ENCODE measurements at regions not wholly inside any gene's neighbourhood (a gene's known extent, or its start where the extent isn't known, plus 50 kb on each side); places are given as distances from the start of the nearest gene placed in this dataset.

DNA sequence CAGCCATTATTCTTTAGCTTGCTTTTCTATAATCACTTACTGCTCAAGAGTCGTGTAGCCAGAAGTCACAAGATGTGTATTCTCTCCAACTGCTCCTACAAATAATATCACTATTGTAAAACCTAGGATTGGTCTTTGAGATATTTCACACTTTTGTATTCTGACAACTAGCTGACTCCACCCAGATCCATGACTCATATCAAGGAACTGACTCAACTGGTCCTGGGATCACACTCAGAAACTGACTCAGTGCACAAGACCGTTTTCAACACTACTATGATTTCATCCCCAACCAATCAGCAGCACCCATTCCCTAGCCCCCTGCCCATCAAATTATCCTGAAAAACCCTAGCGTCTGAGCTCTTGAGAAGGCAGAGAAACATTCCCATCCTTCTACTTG lies 56.5 kb upstream of the ORC5 start:
- DNase-seq (ENCODE audit: low spot score): no peak
- Histone ChIP-seq H3K4me2 (no peak overlapping the region), H3K9me3 (ENCODE audit: low read depth) (peaks cover 11% of the 10 kb centered on the region), H3K36me3 (no peaks in the 10 kb centered on the region), H2AFZ (replicated peaks) (no peak overlapping the region), H3F3A (ENCODE audit: low read depth) (no peaks in the 10 kb centered on the region), H3K4me3 (no peak overlapping the region), H3K27me3 (no peaks in the 10 kb centered on the region), H3K79me2 (ENCODE audit: low read depth) (no peaks in the 10 kb centered on the region), H4K20me1 (ENCODE audit: low read depth) (no peaks in the 10 kb centered on the region), H3K4me1 (no peaks in the 10 kb centered on the region), H3K9ac (no peak overlapping the region), H3K27ac (no peak overlapping the region)
- no peaks in the 10 kb centered on the region for H3K36me3 Mint-ChIP-seq
- H3K9me3 Mint-ChIP-seq: peaks cover 14% of the 10 kb centered on the region
- H3K4me3 Mint-ChIP-seq: no peak overlapping the region
- no peak overlapping the region for H3K27ac Mint-ChIP-seq
- no peaks in the 10 kb centered on the region for H3K4me1 Mint-ChIP-seq
- TF ChIP-seq, protein P1, sequence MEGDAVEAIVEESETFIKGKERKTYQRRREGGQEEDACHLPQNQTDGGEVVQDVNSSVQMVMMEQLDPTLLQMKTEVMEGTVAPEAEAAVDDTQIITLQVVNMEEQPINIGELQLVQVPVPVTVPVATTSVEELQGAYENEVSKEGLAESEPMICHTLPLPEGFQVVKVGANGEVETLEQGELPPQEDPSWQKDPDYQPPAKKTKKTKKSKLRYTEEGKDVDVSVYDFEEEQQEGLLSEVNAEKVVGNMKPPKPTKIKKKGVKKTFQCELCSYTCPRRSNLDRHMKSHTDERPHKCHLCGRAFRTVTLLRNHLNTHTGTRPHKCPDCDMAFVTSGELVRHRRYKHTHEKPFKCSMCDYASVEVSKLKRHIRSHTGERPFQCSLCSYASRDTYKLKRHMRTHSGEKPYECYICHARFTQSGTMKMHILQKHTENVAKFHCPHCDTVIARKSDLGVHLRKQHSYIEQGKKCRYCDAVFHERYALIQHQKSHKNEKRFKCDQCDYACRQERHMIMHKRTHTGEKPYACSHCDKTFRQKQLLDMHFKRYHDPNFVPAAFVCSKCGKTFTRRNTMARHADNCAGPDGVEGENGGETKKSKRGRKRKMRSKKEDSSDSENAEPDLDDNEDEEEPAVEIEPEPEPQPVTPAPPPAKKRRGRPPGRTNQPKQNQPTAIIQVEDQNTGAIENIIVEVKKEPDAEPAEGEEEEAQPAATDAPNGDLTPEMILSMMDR (IDR thresholded peaks at IDR 0.05): no peak
- TF ChIP-seq EZH2 (IDR thresholded peaks at IDR 0.05) (no peak), EZH2phosphoT487 (IDR thresholded peaks at IDR 0.05) (no peak)
- peaks cover 2% of the 10 kb centered on the region for H3K27me3 Mint-ChIP-seq (ENCODE audit: insufficient read depth, low read depth)

DNA sequence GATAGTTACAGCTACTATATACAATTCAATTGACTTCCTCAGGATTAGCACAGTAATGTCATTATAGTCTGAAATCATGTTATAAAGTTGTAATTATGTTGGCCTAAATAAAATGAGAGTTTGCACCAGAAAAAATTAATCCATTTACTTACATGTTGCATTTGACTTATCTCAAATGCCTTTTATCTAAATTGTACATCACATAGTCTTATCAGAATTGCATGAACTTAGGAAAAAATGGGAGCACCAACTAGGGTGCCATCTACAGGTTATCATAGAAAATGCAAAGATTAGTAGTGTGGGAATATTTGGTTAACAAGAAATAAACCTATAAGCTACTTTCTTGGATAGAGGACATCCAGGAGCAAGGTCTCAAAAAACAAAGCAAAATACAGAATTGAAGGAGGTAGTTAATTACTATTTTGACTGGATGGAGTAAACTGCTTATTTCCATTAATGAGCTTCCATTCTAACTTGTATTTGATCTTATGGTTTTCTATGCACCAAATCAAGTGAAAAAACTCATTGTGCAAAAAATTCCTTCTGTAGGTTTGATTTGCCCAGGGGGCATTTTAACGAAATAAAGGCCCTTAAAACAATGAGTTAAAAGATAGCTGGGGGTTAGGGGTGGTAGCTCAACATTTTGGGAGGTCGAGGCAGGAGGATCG lies 60.0 kb upstream of the ORC5 start:
- Mint-ChIP-seq H3K36me3 (no peaks in the 10 kb centered on the region), H3K9me3 (peaks cover 14% of the 10 kb centered on the region), H3K4me1 (no peaks in the 10 kb centered on the region), H3K27ac (no peak overlapping the region), H3K4me3 (no peak overlapping the region), H3K27me3 (ENCODE audit: insufficient read depth, low read depth) (peaks cover 5% of the 10 kb centered on the region)
- H4K20me1 ChIP-seq (ENCODE audit: low read depth): no peaks in the 10 kb centered on the region
- no peaks in the 10 kb centered on the region for H3K79me2 ChIP-seq (ENCODE audit: low read depth)
- no peaks in the 10 kb centered on the region for H3K4me1 ChIP-seq
- DNase-seq (ENCODE audit: low spot score): no peak
- H3F3A ChIP-seq (ENCODE audit: low read depth): no peaks in the 10 kb centered on the region
- no peak overlapping the region for H3K27ac ChIP-seq
- TF ChIP-seq, protein P1 (IDR thresholded peaks at IDR 0.05): peak; percentile 46
- no peak for TF ChIP-seq EZH2phosphoT487 (IDR thresholded peaks at IDR 0.05)
- no peaks in the 10 kb centered on the region for H3K27me3 ChIP-seq
- no peak overlapping the region for H3K9ac ChIP-seq
- H3K36me3 ChIP-seq: no peaks in the 10 kb centered on the region
- H3K4me3 ChIP-seq: no peak overlapping the region
- peaks cover 9% of the 10 kb centered on the region for H3K9me3 ChIP-seq (ENCODE audit: low read depth)
- H3K4me2 ChIP-seq: no peak overlapping the region
- H2AFZ ChIP-seq (replicated peaks): no peak overlapping the region

DNA sequence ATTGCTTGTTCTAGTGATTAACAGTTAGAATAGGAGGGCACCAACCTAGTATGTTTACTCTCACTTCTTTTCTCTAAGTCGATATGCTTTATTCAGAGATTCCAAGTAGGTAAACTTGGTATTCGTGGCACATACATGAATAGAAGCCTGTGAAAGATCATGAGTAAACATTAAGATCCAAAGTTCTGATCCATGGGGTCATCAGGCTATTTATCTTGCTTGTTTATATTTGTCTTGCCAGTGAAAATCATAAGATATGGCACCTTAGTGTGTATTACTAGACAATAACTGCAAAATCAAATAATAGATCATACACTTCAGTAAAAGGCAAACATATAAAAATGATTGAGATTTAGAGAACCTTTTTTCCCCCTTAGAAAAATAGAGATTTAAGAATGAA lies 56.5 kb upstream of the LHFPL3 start:
- H3F3A ChIP-seq (ENCODE audit: low read depth): no peaks in the 10 kb centered on the region
- Mint-ChIP-seq H3K9me3 (peaks cover 5% of the 10 kb centered on the region), H3K27me3 (ENCODE audit: insufficient read depth, low read depth) (peaks cover 2% of the 10 kb centered on the region), H3K4me1 (no peaks in the 10 kb centered on the region), H3K27ac (no peak overlapping the region), H3K4me3 (no peak overlapping the region), H3K36me3 (no peaks in the 10 kb centered on the region)
- no peak overlapping the region for H2AFZ ChIP-seq (replicated peaks)
- H3K4me1 ChIP-seq: no peaks in the 10 kb centered on the region
- H3K79me2 ChIP-seq (ENCODE audit: low read depth): no peaks in the 10 kb centered on the region
- H3K27me3 ChIP-seq: no peaks in the 10 kb centered on the region
- DNase-seq (ENCODE audit: low spot score): no peak
- no peak overlapping the region for H3K4me2 ChIP-seq
- H3K4me3 ChIP-seq: no peak overlapping the region
- H3K9me3 ChIP-seq (ENCODE audit: low read depth): no peaks in the 10 kb centered on the region
- H3K36me3 ChIP-seq: no peaks in the 10 kb centered on the region
- no peak overlapping the region for H3K27ac ChIP-seq
- H3K9ac ChIP-seq: no peak overlapping the region
- H4K20me1 ChIP-seq (ENCODE audit: low read depth): no peaks in the 10 kb centered on the region
- no peak for TF ChIP-seq EZH2 (IDR thresholded peaks at IDR 0.05)

DNA sequence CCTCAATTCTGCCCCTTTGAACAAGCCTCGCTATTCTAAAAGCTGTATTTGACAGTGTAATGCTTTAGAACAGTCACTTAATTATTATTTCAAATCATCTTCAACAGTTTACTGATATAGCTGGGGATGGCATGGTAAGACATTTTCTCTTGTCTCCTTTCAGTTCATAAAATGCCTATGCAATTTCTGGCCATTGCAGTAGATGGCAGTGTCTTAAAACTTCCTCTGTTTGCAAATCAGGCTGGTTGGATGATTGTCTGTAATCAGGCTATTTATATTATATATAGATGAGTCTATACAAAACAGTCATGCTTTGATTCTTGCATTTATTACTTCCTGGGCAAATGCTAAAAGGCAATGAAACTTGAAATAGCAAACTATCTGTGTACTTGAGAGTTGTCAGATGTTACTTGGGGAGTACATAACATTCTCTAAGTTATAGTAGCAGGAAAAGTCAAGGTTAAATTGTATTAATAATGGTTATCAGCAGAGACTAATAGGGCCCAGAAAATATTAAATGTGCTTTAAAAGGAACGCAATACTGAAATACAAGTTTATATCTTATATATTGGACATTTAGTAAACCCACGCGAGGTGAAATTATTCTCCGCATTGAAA lies 55.5 kb upstream of the LHFPL3 start:
- Histone ChIP-seq H4K20me1 (ENCODE audit: low read depth) (no peaks in the 10 kb centered on the region), H3K27me3 (no peaks in the 10 kb centered on the region), H3K27ac (no peak overlapping the region), H3K4me1 (no peaks in the 10 kb centered on the region), H3F3A (ENCODE audit: low read depth) (no peaks in the 10 kb centered on the region), H3K4me3 (no peak overlapping the region), H3K36me3 (no peaks in the 10 kb centered on the region), H3K9ac (no peak overlapping the region), H2AFZ (replicated peaks) (no peak overlapping the region), H3K4me2 (no peak overlapping the region), H3K79me2 (ENCODE audit: low read depth) (no peaks in the 10 kb centered on the region), H3K9me3 (ENCODE audit: low read depth) (no peaks in the 10 kb centered on the region)
- Mint-ChIP-seq H3K27ac (no peak overlapping the region), H3K27me3 (ENCODE audit: insufficient read depth, low read depth) (peaks cover 2% of the 10 kb centered on the region), H3K9me3 (peaks cover 5% of the 10 kb centered on the region), H3K36me3 (no peaks in the 10 kb centered on the region), H3K4me1 (no peaks in the 10 kb centered on the region), H3K4me3 (no peak overlapping the region)
- DNase-seq (ENCODE audit: low spot score): no peak
- TF ChIP-seq, protein P1 (IDR thresholded peaks at IDR 0.05): peak; percentile 49
- TF ChIP-seq EZH2 (IDR thresholded peaks at IDR 0.05): no peak
- TF ChIP-seq EZH2phosphoT487 (IDR thresholded peaks at IDR 0.05): no peak
